HG03139 (cell line): ENCODE measurements at regions not wholly inside any gene's neighbourhood (a gene's known extent, or its start where the extent isn't known, plus 50 kb on each side); places are given as distances from the start of the nearest gene placed in this dataset.
"Not testable (repeated sequence)": the region's sequence is repeated elsewhere in the genome, so short reads cannot be mapped to it uniquely, and the experiment has no call there.

ENCODE experiments used
- ATAC-seq: cut with Tn5 transposase; IDR thresholded peaks from one replicate; pipeline ENCODE4 v1.9.1; 2021; ENCODE audit not compliant: unreplicated experiment

GRCh38 chr7:131688738-131689661 is 132.6 kb upstream of the PODXL start:
- peak; percentile 68 for ATAC-seq

GRCh38 chr7:131687296-131687695 is 130.9 kb upstream of the PODXL start:
- no peak for ATAC-seq

- no peak for ATAC-seq
Observed at GRCh38 chr7:131686833-131687232, 130.4 kb upstream of the PODXL start.

DNA sequence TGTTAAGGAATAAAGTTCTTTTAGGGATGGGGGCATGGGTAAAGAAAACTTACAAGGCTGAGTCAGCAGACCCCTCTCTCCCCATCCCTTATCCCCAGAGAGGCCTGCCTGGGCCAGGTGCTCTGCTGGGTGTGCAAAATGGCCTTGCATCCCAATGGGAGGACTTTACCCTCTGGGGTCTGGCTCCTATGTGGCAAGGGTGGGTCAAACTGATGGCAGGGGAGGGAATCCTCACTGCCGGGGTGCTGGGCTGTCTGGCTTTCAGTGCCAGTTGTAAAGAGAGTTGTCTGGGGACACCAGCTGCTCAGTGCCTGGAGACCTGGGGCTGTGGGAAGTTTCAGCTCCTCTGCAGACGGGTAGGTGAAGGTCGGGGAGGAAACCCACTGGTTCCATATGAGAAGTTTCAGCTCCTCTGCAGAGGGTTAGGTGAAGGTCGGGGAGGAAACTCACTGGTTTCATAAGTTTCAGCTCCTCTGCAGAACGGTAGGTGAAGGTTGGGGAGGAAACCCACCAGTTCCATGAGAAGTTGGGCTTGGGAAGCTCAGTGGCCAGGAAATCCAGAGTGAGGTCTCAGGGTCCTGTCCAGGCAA is 127.2 kb upstream of the PODXL start:
- no peak for ATAC-seq

DNA sequence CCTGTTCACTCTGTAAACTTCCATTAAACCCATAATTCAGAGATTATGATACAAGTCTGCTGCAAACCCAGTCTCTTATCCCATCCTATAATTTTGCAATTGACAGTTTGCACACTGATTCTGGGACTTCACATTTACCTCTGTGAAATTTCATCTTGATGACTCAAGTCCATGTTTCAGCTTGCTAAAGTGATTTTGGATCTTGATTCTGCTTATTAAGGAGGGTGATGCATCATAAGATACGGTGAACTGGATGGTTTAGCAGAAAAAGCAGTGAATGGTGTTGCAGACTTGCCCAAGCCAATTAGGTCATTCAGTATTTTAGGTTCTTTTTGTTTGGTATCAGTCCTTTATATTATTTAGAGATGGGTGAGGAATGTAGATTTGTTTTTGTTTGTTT is 125.5 kb upstream of the PODXL start:
- ATAC-seq: no peak

DNA sequence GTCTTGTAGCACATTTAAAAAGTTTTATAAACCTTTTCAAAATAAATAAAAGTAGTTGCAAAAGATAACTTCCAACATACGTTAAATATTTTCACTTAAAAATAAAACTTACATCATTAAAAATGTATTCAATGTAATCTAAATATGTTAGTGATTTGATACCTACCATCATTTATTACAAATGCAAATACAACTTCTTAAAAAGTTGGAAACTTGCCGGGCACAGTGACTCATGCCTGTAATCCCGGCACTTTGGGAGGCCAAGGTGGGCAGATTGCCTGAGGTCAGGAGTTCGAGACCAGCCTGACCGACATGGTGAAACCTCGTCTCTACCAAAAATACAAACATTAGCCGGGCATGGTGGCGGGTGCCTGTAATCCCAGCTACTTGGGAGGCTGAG is 122.6 kb upstream of the PODXL start:
- ATAC-seq: not testable (repeated sequence)

DNA sequence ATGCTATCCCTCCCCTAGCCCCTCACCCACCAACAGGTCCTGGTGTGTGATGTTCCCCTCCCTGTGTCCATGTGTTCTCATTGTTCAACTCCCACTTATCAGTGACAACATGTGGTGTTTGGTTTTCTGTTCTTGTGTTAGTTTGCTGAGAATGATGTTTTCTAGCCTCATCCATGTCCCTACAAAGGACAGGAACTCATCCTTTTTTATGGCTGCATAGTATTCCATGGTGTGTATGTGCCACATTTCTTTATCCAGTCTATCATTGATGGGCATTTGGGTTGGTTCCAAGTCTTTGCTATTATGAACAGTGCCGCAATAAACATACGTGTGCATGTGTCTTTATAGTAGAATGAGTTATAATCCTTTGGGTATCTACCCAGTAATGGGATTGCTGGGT is 120.4 kb upstream of the PODXL start:
- not testable (repeated sequence) for ATAC-seq

DNA sequence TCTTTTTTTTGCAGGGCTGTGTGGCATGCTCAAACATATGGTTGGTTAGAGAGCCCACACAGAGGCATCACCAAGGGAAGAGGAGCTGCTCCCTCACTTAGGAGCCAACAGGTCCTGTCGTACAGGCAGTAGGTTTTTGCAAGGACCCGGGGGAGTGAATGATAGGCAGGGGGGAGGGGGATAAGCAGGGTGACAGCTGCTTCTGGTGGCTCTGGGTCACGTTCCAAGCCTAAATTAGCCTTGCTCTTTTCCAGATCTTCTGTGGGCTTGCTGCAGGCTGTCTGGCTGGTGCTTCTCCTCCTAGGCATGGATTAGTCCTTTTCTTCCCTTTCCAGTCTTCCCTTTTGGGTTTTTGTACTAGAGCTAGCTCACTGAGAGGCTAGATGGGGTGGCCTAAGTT is 117.7 kb upstream of the PODXL start:
- ATAC-seq: no peak

DNA sequence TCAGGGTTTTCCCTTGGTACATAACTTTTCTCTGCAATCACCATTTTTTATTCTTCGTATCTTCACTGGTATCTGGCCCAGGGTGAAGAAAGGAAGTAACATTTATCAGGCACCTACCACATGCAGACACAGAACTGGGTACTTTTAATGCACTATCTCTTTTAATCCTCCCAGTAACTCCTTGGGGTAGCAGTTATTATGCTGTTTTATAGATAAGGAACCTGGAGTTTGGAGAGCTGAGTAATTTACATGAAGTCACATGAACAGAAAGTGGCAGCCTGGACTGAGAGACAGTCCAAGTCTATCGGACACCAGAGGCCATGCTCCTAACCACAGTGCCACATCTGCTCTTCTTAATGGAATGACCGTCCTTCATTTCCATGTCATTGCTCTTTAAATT is 117.1 kb upstream of the PODXL start:
- ATAC-seq: no peak

DNA sequence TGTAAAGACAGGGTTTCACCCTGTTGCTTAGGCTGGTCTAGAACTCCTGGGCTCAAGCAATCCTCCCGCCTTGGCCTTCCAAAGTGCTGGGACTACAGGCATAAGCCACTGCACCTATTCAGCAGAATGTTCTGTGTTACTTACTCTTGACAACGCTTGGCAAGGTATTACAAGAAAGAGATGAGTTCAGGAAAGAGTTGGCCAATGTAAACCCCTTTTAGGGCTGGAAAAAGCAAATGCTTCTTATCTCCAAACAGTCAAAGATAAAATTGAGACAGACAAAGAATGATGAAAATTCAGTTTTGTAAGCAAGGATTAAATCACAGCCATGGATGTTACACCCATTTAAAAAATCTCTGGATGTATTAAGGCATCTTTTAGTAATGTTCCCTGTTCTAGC is 114.0 kb upstream of the PODXL start:
- no peak for ATAC-seq

- ATAC-seq: no peak
Observed at GRCh38 chr7:131667699-131668098, 111.3 kb upstream of the PODXL start.

GRCh38 chr7:131665021-131665420 is 108.6 kb upstream of the PODXL start:
- no peak for ATAC-seq

GRCh38 chr7:131664570-131664969 is 108.1 kb upstream of the PODXL start:
- no peak for ATAC-seq

DNA sequence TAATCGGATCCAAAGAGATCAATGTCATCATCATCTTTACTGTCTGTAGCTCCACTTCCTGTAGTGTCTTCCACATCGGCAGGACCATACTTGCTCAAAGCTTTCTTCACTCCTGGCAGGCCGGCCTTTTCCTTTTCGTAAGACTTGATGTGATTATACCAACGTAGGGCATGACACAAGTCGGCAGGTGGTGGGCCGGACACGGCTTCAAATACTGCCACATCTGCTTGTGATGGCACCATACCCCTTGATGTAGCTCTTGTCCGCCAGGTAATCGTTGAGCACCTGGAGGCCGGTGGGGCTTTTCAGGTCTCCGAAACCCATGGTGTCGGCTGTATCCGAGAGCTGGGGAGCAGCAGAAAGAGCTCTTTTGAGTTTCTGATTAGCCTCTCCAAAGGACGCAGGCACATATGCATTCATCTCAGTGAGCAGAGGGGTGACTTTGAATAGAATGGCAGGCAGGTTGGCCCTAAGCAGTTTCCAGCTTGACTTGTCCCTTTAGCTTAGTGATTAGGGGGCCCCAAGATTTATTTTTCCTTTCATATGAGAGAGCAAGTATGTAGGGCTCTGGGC is 106.0 kb upstream of the PODXL start:
- ATAC-seq: not testable (repeated sequence)

DNA sequence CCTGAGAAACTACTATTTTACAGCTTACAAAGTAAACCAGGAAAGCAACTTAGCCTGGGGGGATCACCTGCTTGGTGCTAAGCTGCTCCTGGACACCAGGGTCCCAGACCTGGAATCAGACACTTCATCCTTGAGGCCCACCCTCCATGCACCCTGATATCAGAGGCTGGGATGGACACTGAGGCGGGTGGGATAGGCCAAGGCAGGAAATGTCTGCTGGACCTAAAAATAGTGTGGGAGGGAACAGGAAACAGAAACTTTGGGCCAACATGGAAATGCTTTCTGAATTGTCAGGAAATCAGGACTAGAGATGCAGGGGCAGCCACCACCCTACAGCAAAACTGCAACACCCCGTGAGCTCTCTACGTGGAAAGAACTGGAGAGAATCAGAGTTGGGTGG is 101.5 kb upstream of the PODXL start:
- no peak for ATAC-seq

GRCh38 chr7:131656980-131657723 is 100.7 kb upstream of the PODXL start:
- no peak for ATAC-seq

DNA sequence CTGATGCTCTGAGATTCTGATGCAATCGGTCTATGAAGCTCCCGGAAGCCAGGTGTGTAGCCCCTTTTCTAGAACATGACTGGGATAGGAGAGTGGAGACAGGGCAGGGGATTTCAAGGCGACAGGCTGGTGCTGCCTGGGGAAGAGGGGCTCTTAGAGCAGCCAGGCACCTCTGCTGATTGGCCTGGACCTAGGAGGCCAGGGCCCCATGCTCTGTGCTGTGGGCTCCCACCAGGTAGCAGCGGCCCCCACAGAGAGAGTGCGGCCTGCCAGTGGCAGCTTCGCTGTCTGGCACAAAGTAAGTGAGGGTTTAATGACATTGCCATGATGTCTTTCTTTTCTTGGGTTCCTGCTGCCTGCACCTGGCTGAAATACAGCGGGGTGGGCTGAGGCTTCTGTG is 99.4 kb upstream of the PODXL start:
- ATAC-seq: no peak

DNA sequence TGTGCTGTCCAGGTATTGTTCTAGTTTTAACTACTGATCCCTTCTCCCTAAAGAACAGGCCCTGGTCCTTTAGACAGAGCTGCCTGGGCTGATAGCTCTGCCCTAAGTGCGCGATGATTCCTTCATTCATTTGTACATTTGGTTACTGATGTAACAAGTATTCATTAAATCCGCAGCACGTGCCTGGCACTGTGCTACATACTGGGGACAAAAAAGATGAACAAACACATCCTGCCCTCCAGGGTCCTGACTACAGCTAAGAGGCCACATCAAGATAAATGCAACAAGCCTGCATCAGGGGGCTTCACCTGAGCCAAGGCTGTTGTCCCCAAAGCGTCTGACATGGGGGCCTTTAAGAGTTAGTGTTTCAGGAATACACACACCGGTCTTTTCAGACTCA is 99.0 kb upstream of the PODXL start:
- no peak for ATAC-seq

GRCh38 chr7:131654668-131655326 is 98.4 kb upstream of the PODXL start:
- peak; percentile 82 for ATAC-seq

DNA sequence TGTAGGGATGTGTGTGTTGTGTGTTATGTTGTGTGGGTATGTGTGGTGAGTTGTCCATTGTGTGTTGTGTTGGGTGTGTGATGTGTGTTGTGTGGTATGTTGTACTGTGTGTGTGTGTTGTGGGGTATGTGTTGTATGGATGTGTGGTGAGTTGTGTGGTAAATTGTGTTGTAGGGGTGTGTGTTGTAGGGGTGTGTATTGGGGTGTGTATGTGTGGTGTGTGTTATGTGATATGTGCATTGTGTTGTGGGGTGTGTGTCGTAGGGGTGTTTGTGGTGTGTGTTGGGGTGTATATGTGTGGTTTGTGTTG is 97.8 kb upstream of the PODXL start:
- ATAC-seq: no peak
